Peyer's patch (tissue), 4 donors: ENCODE measurements at regions not wholly inside any gene's neighbourhood (a gene's known extent, or its start where the extent isn't known, plus 50 kb on each side); places are given as distances from the start of the nearest gene placed in this dataset.

Experiments
- CTCF ChIP-seq, 6 experiments: fragments of 450-650 bp in 4 of 6; fragments of 200-600 bp in 2 of 6; sonication (generic) in 1 of 6; IDR thresholded peaks; one replicate each; pipeline ENCODE4 v1.5.1; 2017 to 2019; ENCODE audit warnings: antibody characterized with exemption in 6 of 6, mild to moderate bottlenecking in 3 of 6, moderate library complexity in 1 of 6
- POLR2A ChIP-seq, 2 donors: fragments of 450-650 bp; IDR thresholded peaks; one replicate each; pipeline ENCODE4 v1.5.1; 2017; ENCODE audit warnings: antibody characterized with exemption in 2 of 2, mild to moderate bottlenecking in 2 of 2, moderate library complexity in 2 of 2

- TF ChIP-seq CTCF (IDR thresholded peaks at IDR 0.05) (no peak), POLR2A (IDR thresholded peaks at IDR 0.05) (no peak)
These were observed 335.8 kb upstream of the DDI1 start for GRCh38 chr11:103700622-103701021.
